ENCODE measurements at regions not wholly inside any gene's neighbourhood (a gene's known extent, or its start where the extent isn't known, plus 50 kb on each side); places are given as distances from the start of the nearest gene placed in this dataset.

- Histone ChIP-seq H3K9ac (ENCODE audit: low read length) (no peak overlapping the region), H3K4me3 (ENCODE audit: low read depth, low read length, poor library complexity, severe bottlenecking) (no peak overlapping the region), H3K4me1 (ENCODE audit: insufficient read depth, low read length, severe bottlenecking) (no peaks in the 10 kb centered on the region), H2AFZ (ENCODE audit: low read length) (no peak overlapping the region), H3K9me2 (ENCODE audit: low read depth, low read length) (no peaks in the 10 kb centered on the region), H3K9me3 (ENCODE audit: low read length) (no peaks in the 10 kb centered on the region), H4K20me1 (ENCODE audit: insufficient read depth, low read length) (no peaks in the 10 kb centered on the region), H3K36me3 (ENCODE audit: insufficient read depth, low read length) (no peaks in the 10 kb centered on the region), H3K4me2 (ENCODE audit: low read length) (no peak overlapping the region), H3F3A (ENCODE audit: insufficient read depth, low read length) (no peaks in the 10 kb centered on the region), H3K79me2 (ENCODE audit: insufficient read depth, low read length) (no peaks in the 10 kb centered on the region), H3K27ac (ENCODE audit: low read depth, low read length, poor library complexity, severe bottlenecking) (no peak overlapping the region), H3K27me3 (ENCODE audit: insufficient read depth, low read length) (no peaks in the 10 kb centered on the region)
- no peak for TF ChIP-seq EZH2 (IDR thresholded peaks at IDR 0.05; ENCODE audit: borderline replicate concordance, low read length)
- TF ChIP-seq, protein P1, sequence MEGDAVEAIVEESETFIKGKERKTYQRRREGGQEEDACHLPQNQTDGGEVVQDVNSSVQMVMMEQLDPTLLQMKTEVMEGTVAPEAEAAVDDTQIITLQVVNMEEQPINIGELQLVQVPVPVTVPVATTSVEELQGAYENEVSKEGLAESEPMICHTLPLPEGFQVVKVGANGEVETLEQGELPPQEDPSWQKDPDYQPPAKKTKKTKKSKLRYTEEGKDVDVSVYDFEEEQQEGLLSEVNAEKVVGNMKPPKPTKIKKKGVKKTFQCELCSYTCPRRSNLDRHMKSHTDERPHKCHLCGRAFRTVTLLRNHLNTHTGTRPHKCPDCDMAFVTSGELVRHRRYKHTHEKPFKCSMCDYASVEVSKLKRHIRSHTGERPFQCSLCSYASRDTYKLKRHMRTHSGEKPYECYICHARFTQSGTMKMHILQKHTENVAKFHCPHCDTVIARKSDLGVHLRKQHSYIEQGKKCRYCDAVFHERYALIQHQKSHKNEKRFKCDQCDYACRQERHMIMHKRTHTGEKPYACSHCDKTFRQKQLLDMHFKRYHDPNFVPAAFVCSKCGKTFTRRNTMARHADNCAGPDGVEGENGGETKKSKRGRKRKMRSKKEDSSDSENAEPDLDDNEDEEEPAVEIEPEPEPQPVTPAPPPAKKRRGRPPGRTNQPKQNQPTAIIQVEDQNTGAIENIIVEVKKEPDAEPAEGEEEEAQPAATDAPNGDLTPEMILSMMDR (IDR thresholded peaks at IDR 0.05; ENCODE audit: low read length) = no peak
These were observed 189.9 kb upstream of the RGMB start for GRCh38 chr5:98583586-98583985.

GRCh38 chr5:98585661-98586310, 187.7 kb upstream of the RGMB start:
- no peaks in the 10 kb centered on the region for H3F3A ChIP-seq (ENCODE audit: insufficient read depth, low read length)
- TF ChIP-seq EZH2 (IDR thresholded peaks at IDR 0.05; ENCODE audit: borderline replicate concordance, low read length) = no peak
- TF ChIP-seq, protein P1 (IDR thresholded peaks at IDR 0.05; ENCODE audit: low read length) = no peak
- no peaks in the 10 kb centered on the region for H3K27me3 ChIP-seq (ENCODE audit: insufficient read depth, low read length)
- no peaks in the 10 kb centered on the region for H4K20me1 ChIP-seq (ENCODE audit: insufficient read depth, low read length)
- no peaks in the 10 kb centered on the region for H3K36me3 ChIP-seq (ENCODE audit: insufficient read depth, low read length)
- H3K79me2 ChIP-seq (ENCODE audit: insufficient read depth, low read length) = no peaks in the 10 kb centered on the region
- no peaks in the 10 kb centered on the region for H3K9me2 ChIP-seq (ENCODE audit: low read depth, low read length)
- H2AFZ ChIP-seq (ENCODE audit: low read length) = no peak overlapping the region
- H3K4me3 ChIP-seq (ENCODE audit: low read depth, low read length, poor library complexity, severe bottlenecking) = no peak overlapping the region
- H3K9ac ChIP-seq (ENCODE audit: low read length) = no peak overlapping the region
- H3K9me3 ChIP-seq (ENCODE audit: low read length) = no peaks in the 10 kb centered on the region
- no peak overlapping the region for H3K4me2 ChIP-seq (ENCODE audit: low read length)
- H3K27ac ChIP-seq (ENCODE audit: low read depth, low read length, poor library complexity, severe bottlenecking) = no peak overlapping the region
- no peaks in the 10 kb centered on the region for H3K4me1 ChIP-seq (ENCODE audit: insufficient read depth, low read length, severe bottlenecking)

DNA sequence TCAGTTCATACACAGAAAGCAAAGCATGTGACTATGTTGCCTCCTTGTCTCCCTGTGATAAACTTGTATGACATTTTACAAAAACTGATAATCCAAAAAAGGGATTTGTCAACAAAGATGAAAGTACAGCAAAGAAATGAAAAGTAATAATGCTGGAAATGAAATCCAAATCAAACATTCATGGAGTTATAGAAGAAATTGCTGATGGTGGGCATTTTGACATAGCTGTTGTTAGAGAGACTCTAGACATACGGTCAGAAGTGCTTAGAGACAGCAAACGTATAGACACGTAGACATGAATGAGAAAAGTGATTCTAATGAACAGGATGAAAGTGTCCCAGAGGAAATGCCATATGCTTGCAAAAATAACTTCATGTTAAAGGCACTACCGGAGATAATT, 186.9 kb upstream of the RGMB start:
- Histone ChIP-seq H2AFZ (ENCODE audit: low read length) (no peak overlapping the region), H3K9ac (ENCODE audit: low read length) (no peak overlapping the region), H3K36me3 (ENCODE audit: insufficient read depth, low read length) (no peaks in the 10 kb centered on the region), H4K20me1 (ENCODE audit: insufficient read depth, low read length) (no peaks in the 10 kb centered on the region), H3K79me2 (ENCODE audit: insufficient read depth, low read length) (no peaks in the 10 kb centered on the region), H3K27ac (ENCODE audit: low read depth, low read length, poor library complexity, severe bottlenecking) (no peak overlapping the region), H3K9me2 (ENCODE audit: low read depth, low read length) (no peaks in the 10 kb centered on the region), H3K27me3 (ENCODE audit: insufficient read depth, low read length) (no peaks in the 10 kb centered on the region), H3K4me2 (ENCODE audit: low read length) (no peak overlapping the region), H3K9me3 (ENCODE audit: low read length) (no peaks in the 10 kb centered on the region), H3K4me3 (ENCODE audit: low read depth, low read length, poor library complexity, severe bottlenecking) (no peak overlapping the region), H3K4me1 (ENCODE audit: insufficient read depth, low read length, severe bottlenecking) (no peaks in the 10 kb centered on the region), H3F3A (ENCODE audit: insufficient read depth, low read length) (no peaks in the 10 kb centered on the region)
- TF ChIP-seq EZH2 (IDR thresholded peaks at IDR 0.05; ENCODE audit: borderline replicate concordance, low read length) = no peak
- TF ChIP-seq, protein P1 (IDR thresholded peaks at IDR 0.05; ENCODE audit: low read length) = no peak

All from OCI-LY1 (cell line).